HG02798 (cell line): ENCODE measurements at regions not wholly inside any gene's neighbourhood (a gene's known extent, or its start where the extent isn't known, plus 50 kb on each side); places are given as distances from the start of the nearest gene placed in this dataset.
"Not testable (repeated sequence)": the region's sequence is repeated elsewhere in the genome, so short reads cannot be mapped to it uniquely, and the experiment has no call there.

Experiments used
- ATAC-seq: cut with Tn5 transposase; IDR thresholded peaks from one replicate; pipeline ENCODE4 v1.9.1; 2021; ENCODE audit warnings: mild to moderate bottlenecking; ENCODE audit not compliant: unreplicated experiment, poor library complexity

DNA sequence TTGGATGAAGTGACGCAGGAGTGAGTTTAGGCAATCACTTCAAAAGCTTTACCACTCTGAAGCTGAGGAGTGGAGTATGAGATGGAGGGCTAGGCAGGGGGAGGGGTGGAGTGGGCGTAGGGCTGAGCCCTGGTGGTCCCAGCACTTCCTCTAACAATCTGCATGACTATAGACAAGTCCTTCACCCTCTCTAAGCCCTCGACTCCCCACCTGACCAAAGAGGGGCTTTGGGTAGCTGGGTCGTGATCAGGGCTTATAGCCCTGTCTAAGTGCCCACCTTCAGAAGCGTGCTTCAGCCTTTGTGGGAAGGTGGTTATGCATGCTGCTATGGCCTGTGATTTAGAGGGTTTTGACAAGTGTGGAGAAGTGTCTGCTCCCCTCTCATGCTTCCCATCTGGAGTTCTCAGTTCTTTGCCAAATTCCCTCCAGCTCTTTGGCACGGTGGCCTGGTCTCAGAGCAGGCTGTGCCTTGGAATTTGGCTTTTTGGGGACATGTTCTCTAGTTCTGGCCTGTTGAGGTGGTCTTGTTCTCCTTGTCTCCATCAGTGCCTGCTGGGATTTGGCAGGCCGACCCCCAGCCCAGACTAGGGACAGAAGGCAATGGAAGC lies 53.0 kb downstream of the ACTBL2 start:
- ATAC-seq: no peak

DNA sequence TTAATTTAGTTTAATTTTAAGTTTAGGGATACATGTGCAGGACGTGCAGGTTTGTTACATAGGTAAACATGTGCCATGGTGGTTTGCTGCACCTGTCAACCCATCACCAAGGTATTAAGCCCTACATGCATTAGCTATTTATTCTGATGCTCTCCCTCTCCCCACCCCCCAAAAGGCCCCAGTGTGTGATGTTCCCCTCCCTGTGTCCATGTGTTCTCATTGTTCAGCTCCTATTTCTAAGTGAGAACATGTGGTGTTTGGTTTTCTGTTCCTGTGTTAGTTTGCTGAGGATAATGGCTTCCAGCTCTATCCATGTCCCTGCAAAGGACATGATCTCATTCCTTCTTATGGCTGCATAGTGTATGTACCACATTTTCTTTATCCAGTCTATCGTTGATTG lies 53.6 kb downstream of the ACTBL2 start:
- ATAC-seq: not testable (repeated sequence)

DNA sequence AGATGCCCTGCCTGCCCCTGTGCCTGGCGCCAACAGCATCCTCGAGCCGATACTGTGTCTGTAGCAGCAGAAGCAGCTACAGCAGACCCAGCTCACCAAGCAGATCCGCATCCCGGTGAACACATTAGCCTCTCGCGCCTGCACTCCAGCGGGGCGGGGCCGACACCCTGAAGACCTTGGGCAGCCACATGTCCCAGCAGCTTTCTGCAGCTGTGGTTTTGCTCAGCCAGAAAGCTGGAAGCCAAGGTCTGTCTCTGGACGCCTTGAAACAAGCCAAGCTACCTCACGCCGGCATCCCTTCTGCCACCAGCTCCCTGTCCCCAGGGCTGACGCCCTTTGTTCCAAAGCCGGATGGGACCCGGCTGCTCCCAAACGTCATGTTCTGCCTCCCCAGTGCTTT lies 59.6 kb downstream of the ACTBL2 start:
- no peak for ATAC-seq

DNA sequence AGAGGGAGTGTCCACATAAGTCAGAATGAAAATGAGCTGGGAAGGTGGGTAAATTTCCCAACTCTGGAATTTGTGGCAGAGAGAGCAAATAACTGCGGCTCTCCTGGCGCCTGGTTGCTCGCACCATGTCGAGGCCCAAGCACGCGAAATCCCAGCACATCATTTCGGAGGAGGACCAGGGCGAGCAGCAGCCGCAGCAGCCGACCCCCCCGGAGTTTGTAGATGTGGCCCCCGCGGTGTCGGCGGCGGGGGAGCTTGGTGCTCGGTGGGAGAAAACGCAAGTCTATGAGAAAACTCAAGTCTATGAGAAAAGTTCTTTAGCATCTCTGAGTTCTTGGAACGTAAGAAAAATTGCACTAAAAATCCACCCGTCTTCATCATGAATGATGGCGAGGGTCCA lies 60.3 kb downstream of the ACTBL2 start:
- no peak for ATAC-seq

DNA sequence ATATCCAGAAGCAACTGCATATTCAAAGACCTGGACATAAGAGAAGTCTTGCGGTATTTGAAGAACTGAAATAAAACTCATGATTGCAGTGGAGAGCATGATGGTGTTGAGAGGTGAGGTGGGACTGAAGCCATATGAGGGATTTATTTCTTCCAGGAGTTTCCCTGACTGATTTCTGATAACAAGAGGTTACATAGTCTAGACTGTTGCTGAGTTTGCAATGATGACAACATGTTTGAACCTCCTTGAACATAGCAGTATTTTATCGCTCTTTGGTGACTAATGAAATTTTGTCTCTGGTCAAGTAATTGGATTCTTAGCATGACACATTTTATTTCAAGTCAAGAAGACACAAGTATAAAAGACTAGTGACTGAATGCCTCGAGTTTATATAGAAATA lies 61.8 kb downstream of the ACTBL2 start:
- ATAC-seq: no peak

DNA sequence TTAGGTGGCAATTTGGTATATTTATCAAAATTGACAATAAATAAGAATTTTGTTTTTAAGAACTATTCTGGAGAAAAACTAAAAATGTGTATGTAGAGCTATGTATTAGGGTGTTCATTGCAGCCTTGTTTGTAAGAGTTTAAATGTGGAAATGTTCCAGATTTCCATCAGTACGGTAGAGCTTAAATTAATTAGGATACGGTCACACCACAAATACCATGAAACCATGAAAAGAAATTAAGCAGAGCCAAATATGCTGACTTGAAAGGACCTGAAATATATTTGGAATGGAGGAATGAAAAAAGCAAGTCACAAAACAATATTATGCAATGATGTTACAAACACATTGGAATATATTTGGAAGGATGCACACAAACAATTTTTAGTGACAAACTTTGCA lies 64.6 kb downstream of the ACTBL2 start:
- no peak for ATAC-seq

DNA sequence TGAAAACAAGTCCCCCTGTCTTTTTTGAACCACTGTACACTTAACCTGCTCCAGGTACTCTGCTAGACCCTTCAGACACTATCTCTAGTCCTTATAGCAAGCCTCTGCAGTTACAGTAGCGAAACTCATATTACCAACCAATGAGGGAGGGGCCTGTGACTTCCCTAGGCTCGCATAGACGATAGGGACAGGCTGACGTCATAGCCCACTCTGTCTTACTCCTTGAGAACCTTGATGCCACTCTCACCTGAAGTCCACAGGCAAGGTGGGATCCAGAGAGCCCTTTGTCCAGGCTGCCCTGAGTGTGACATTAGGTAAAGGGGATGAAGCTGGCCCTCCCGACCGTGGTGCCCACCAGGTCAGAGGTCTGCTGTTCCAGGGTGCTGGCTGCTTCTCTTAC lies 65.3 kb downstream of the ACTBL2 start:
- no peak for ATAC-seq

DNA sequence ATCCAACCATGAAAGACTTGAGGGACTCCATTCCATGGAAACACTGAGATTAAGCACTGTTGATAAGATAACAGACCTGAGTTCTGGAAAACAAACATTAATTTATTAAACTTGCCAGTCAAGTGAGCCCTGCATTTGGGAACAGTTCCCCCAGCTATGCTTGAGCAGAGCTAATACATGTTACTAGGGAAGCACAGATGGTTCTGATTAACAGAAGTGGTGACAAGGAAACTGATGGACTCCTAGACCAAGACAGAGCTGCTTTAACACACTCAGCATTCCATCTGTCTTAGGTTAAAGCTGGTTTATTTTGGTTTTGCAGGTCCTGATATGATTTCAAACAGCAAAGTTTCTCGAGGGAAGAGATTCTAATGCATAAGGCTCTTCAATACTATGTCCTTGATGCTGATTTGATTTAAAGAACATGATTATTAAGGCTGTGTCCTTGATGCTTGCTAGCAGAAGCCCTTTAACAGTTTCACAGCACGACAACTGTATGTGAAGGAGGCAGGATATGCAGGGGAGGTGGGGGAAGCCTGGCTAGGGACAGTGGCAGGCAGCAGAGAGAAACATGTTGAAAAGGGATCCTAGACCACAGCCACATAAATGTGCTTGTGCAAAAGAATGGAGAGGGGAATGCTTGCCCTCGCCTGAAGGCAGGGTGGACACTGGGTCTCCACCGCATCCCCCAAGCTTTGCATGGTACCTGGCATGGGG lies 66.2 kb downstream of the ACTBL2 start:
- no peak for ATAC-seq

DNA sequence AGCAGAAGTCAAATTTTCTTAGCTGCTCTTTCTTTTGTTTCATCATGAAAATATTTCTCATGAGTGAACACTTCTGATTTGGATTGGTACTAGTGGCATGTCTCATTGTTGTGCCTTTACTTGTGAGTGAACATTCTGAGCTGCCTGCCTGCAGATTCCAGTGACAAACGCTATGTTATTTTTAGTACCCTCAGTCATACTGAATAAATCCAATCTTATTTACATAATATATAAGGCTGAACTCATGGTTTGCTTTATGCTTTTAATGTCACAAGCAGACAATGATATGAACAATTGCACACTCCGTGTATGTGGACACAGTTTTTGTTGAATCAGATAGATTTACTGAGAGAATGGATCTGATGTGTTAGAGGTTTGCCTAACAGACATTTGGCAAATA lies 67.8 kb downstream of the ACTBL2 start:
- ATAC-seq: no peak

DNA sequence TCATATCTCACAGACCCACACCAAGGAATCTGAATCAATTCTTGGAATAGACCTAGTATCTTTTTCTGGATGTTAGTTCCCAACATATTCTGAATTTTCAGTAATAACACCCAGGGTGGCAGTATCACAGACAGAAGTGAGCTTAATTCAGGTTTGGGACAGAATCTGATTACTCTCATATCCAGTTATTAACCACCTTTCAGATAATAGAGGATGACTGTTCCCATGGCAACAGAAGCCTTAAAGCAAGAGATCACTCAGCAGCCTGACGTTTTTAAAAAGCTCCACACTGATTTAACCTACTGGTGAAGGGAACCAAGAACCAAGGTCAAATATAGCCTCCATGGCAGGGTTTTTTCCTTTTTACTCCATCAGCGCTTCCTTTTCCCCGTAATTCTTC lies 68.4 kb downstream of the ACTBL2 start:
- no peak for ATAC-seq

DNA sequence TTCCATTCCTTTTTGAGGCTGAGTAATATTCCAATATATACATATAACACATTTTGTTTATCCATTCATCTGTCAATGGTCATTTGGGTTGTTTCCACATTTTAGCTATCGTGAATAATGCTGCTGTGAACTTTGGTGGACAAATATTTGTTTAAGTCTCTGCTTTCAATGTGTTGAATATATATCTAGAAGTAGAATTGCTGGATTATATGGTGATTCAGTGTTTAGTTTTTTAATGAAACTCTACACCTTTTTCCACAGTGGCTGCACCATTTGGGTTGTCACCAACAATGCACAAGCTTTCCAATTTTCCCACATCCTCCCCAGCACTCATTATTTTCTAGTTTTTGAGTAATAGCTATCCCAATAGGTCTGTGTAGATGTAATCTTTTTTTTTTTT lies 69.5 kb downstream of the ACTBL2 start:
- ATAC-seq: no peak

DNA sequence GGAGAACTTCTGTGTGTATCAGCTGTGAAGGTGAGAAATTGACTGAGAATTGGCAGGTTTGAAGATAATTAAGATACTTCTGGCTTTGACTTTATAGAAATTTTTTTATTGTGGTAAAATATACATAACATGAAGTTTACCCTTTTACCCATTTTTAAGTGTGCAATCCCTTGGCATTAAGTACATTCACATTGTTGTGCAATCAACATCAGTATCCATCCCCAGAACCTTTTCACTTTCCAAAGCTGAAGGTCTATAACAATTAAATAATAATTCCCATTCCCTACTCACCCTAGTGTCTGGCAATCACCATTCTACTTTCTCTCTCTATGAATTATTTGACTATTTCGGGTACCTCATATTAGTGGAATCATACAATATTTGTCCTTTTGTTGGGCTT lies 69.9 kb downstream of the ACTBL2 start:
- ATAC-seq: no peak

DNA sequence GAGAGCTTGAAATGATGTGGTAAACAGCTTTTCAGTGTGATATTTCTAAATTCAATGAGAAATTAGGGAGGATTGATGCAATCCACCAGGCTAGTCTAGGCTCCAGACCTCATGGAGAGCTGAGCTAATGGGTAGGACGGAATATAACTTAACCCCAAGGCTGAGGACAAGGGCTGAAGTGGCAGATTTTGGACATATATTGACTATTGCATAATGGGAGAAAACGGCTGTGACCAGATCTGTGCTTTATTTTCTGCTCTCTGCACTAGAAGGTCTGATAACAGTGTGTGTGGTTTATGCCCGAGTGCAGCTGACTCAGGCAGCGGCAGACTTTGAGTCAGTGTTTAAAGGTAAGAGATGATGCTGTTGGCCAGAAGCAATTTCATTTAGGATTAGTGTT lies 70.6 kb downstream of the ACTBL2 start:
- ATAC-seq: no peak

DNA sequence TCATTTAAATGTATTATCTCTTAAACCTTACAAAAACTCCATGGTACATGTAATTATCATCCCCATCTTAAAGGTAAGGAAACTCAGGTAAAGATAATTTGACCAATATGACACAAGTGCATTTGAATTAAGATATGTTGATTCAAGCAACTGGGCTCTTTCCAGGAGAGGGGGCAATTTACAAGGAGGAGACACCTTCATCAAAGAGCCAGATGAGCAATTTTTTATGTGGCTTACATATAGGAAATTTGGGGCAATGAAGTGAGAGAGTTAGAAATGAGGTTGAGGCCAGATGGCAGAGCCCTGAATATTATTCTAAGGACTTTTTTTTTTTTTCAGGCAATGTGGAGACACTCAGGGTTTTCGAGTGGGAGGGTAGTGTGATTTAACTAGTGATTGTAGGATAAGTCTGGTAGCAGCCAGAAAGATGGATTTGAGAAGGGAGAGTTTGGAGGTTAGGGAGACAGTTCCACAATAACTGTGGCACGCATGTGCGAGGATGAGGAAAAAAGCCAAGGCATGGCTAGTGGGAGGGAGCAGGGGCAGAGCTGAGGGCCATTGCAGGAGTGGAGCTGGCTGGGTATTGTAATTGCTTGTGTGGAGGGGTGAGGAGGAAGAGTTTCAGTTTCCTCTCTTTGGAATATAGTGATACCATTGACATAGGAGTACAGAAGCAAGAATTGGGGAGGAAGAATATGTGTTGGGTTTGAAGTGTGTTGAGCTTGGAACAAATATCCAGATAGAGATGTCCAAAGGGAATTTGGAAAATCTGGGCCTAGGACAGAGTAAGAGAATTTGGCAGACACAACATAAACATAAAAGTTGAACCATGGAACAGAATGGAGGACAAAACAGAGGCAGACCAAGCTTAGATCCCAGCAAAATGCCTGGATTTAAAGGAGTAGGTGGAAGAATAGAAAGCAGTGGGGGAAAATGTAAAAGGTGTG lies 72.0 kb downstream of the ACTBL2 start:
- no peak for ATAC-seq

DNA sequence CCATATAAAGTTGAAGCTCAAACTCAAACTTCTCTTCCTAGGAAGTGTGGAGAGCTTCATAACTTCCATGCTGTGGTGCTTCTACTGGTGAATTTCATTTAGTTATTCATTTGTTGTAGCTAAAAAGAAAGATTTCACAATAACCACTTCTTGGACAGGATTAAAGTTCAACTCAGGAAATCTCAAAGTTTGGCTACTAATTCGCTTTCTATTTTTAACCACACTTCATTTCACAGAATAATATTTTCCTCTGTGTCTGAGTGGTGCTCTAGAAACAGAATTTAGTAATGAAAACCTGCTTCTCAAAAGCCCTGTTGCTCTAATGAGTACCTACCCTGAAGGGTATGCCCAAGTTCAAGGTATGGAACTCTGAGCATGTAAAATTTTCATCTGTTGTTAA lies 73.9 kb downstream of the ACTBL2 start:
- no peak for ATAC-seq

DNA sequence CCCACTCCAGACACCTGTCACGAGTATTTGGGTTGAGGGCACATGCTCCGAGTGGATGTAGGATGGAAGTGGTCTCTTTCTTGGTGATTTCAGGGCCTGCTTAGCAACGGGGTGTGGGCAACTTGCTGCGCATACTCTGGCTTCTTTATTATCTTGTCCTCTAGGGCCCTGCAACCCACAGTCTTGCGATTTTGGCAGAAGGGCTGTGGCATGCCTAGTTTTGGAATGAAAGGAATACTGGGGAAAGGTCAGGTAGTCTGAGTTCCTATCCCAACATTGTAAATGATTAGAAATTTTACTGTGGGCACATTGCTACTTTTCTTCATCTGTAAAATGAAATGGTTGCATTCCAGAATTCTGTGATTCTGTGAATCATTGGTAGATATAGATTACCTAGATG lies 74.3 kb downstream of the ACTBL2 start:
- no peak for ATAC-seq

DNA sequence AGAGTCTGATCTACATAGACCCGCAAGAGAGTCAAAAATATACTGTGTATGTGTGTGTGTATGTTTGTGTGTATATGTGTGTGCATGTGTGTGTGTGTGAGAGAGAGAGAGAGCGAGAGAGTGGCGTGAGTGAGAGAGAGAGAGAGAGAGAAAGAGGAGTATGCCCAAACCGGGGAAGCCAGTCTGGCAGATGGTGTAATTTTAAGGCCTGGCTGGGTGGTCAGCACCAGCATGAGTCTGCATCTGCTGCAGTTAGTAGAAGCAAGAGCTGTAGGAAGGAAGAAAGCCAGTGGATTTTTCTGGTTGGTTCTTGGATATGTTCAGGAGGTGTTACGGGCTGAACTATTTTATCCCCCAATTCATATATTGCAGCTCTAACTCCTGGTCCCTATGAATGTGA lies 75.2 kb downstream of the ACTBL2 start:
- ATAC-seq: no peak

DNA sequence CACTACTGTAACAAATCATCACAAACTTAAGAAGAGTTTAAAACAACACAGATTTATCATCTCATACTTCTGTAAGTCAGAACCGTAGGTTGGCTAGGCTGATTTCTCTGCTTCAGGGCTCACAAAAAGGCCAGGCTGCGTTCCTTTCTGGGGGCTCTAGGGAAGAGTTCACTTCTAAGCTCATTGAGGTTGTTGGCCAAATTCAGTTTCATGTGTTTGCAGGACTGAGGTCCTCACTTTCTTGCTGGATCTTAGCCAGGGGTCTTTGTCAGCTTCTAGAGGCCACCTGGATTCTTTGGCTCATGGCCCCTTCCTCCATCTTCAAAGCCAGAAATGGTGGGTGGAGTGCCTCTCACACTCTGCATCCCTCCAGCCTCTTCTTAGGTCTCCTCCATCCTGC lies 76.0 kb downstream of the ACTBL2 start:
- ATAC-seq: no peak

DNA sequence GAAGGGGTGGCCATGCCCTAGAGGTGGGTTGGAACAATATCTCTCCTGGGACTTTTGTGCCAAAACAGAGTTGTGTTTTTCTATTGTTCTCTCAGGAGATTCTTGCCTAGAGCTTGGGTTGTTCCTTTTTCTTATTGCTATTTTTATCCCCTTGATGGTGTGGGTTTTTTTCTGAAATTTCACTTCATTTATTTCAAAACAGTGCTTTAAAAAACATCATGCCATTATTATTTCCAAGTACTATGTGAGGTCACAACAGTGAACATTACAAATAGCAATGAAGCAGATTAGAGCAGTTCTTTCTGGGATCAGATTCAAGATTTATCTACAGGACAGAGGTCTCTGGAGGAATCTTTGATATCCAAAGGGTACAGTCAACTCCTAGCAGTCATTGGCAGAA lies 76.6 kb downstream of the ACTBL2 start:
- ATAC-seq: no peak

DNA sequence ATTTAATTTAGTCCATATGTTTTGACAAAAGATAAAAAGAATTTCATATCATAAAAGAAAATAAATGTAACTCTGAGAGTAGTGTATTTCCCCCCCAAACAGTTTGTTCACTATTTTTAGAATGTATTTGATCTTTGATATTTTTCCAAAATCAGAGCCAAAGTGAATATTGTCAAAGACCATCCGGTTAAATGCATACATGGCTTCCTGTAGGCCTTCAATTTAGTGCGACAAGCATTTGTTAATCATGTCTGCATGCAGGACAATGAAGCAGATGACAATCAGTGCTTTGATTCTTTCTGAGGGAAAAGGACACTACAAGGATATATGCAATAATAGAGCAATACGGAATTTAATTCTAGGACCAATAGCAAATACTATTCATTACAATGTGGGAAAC lies 79.8 kb downstream of the ACTBL2 start:
- ATAC-seq: no peak

DNA sequence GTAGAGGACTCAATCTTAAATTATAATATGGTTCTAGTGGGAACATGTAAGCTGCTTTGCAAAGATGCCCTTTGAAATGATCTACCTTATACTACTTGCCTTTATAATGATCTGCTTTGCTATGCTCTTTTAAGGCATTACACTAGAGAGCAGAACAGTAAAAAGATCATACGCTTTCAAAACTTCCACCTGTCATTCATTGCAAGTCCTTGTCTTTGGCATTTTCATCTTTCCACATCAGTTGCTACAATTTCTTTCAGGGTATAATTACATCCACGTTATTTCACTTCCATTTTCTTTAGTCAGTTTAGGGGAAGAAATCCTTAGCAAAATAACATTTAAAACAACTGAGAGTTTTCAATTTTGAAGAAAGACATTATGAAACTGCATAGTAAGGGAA lies 80.3 kb downstream of the ACTBL2 start:
- ATAC-seq: no peak
